Activated CD4-positive, alpha-beta memory T cell treated with anti-CD3 and anti-CD28 coated beads for 36 hours (primary cell): ENCODE measurements at regions not wholly inside any gene's neighbourhood (a gene's known extent, or its start where the extent isn't known, plus 50 kb on each side); places are given as distances from the start of the nearest gene placed in this dataset.

Experiments
- CTCF ChIA-PET: fragments of 350-600 bp; sonication (Branson Sonifier 250); formaldehyde crosslinking; loops from one replicate; lab custom pipeline; 2021; ENCODE audit warnings: antibody characterized with exemption, inconsistent platforms; lab: Charles Lee
- POLR2A ChIA-PET: fragments of 350-600 bp; sonication (Branson Sonifier 250); formaldehyde crosslinking; loops from one replicate; lab custom pipeline; 2021; ENCODE audit warnings: antibody characterized with exemption; lab: Charles Lee
- DNase-seq: peaks from one replicate; pipeline ENCODE4 v3.0.0-alpha.2; 2020
- H3K27ac Mint-ChIP-seq: one replicate; pipeline ENCODE4 v1.8.0; 2021; ENCODE audit warnings: mixed read lengths
- H3K27me3 Mint-ChIP-seq: one replicate; pipeline ENCODE4 v1.8.0; 2021; ENCODE audit warnings: mixed read lengths
- H3K36me3 Mint-ChIP-seq: one replicate; pipeline ENCODE4 v1.8.0; 2021; ENCODE audit warnings: mixed read lengths
- H3K4me1 Mint-ChIP-seq: one replicate; pipeline ENCODE4 v1.8.0; 2021; ENCODE audit warnings: low read depth, mixed read lengths
- H3K4me3 Mint-ChIP-seq: one replicate; pipeline ENCODE4 v1.8.0; 2021; ENCODE audit warnings: mild to moderate bottlenecking, mixed read lengths
- H3K9me3 Mint-ChIP-seq: one replicate; pipeline ENCODE4 v1.8.0; 2021; ENCODE audit warnings: mixed read lengths
- intact Hi-C: fragments of 100-400 bp; cut with micrococcal nuclease; formaldehyde crosslinking; loops from one replicate; pipeline ENCODE4 v1.15.1; 2023

GRCh38 chrX:131356725-131357124 lies 67.6 kb upstream of the IGSF1 start:
- intact Hi-C loops: no loop called here

GRCh38 chrX:131359611-131360010 lies 70.5 kb upstream of the IGSF1 start:
- POLR2A ChIA-PET: no interaction called here
- Mint-ChIP-seq H3K27ac (no peak overlapping the region), H3K27me3 (no peaks in the 10 kb centered on the region), H3K36me3 (no peaks in the 10 kb centered on the region), H3K9me3 (no peaks in the 10 kb centered on the region), H3K4me3 (no peak overlapping the region), H3K4me1 (no peaks in the 10 kb centered on the region)
- DNase-seq: no peak
- intact Hi-C loops: no loop called here
- CTCF ChIA-PET: no interaction called here

More at GRCh38 chrX:131356725-131357124, 67.6 kb upstream of the IGSF1 start:
- H3K4me3 Mint-ChIP-seq: no peak overlapping the region
- POLR2A ChIA-PET: no interaction called here
- DNase-seq: no peak
- no peaks in the 10 kb centered on the region for H3K4me1 Mint-ChIP-seq
- no peak overlapping the region for H3K27ac Mint-ChIP-seq
- H3K9me3 Mint-ChIP-seq: no peaks in the 10 kb centered on the region
- no peaks in the 10 kb centered on the region for H3K36me3 Mint-ChIP-seq
- CTCF ChIA-PET: no interaction called here
- H3K27me3 Mint-ChIP-seq: no peaks in the 10 kb centered on the region

- H3K27ac Mint-ChIP-seq: no peak overlapping the region
- no peaks in the 10 kb centered on the region for H3K36me3 Mint-ChIP-seq
- intact Hi-C loops: no loop called here
- ChIA-PET POLR2A (no interaction called here), CTCF (interaction anchor here (1.1 kb wide), 1 partner anchor 371 kb away, joined by 3 read pairs; no protein-coding TSS in a partner anchor)
- H3K9me3 Mint-ChIP-seq: no peaks in the 10 kb centered on the region
- H3K4me1 Mint-ChIP-seq: no peaks in the 10 kb centered on the region
- H3K27me3 Mint-ChIP-seq: peaks cover 2% of the 10 kb centered on the region
- no peak overlapping the region for H3K4me3 Mint-ChIP-seq
- no peak for DNase-seq
These were observed 76.7 kb upstream of the IGSF1 start for GRCh38 chrX:131365766-131366165.

GRCh38 chrX:131366407-131366806 lies 77.3 kb upstream of the IGSF1 start:
- Mint-ChIP-seq H3K9me3 (no peaks in the 10 kb centered on the region), H3K27me3 (peaks cover 2% of the 10 kb centered on the region), H3K27ac (no peak overlapping the region), H3K4me3 (no peak overlapping the region), H3K4me1 (no peaks in the 10 kb centered on the region), H3K36me3 (no peaks in the 10 kb centered on the region)
- ChIA-PET CTCF (interaction anchor here (1.1 kb wide), 1 partner anchor 372 kb away, joined by 3 read pairs; no protein-coding TSS in a partner anchor), POLR2A (no interaction called here)
- intact Hi-C loops: no loop called here
- DNase-seq: no peak

- ChIA-PET CTCF (no interaction called here), POLR2A (no interaction called here)
- H3K27me3 Mint-ChIP-seq: no peaks in the 10 kb centered on the region
- no peaks in the 10 kb centered on the region for H3K36me3 Mint-ChIP-seq
- H3K4me1 Mint-ChIP-seq: no peaks in the 10 kb centered on the region
- intact Hi-C loops: no loop called here
- H3K9me3 Mint-ChIP-seq: peaks cover 7% of the 10 kb centered on the region
- H3K4me3 Mint-ChIP-seq: no peak overlapping the region
- H3K27ac Mint-ChIP-seq: no peak overlapping the region
- no peak for DNase-seq
These were observed 99.2 kb upstream of the IGSF1 start for GRCh38 chrX:131388293-131388692.

GRCh38 chrX:131392666-131393065 lies 103.6 kb upstream of the IGSF1 start:
- Mint-ChIP-seq H3K36me3 (no peaks in the 10 kb centered on the region), H3K27ac (no peak overlapping the region), H3K4me1 (no peaks in the 10 kb centered on the region), H3K4me3 (no peak overlapping the region), H3K27me3 (peaks cover 2% of the 10 kb centered on the region), H3K9me3 (peaks cover 5% of the 10 kb centered on the region)
- CTCF ChIA-PET: no interaction called here
- no peak for DNase-seq
- POLR2A ChIA-PET: no interaction called here
- intact Hi-C loops: no loop called here

GRCh38 chrX:131393426-131393825 lies 104.3 kb upstream of the IGSF1 start:
- H3K27me3 Mint-ChIP-seq: peaks cover 2% of the 10 kb centered on the region
- ChIA-PET POLR2A (no interaction called here), CTCF (no interaction called here)
- no peaks in the 10 kb centered on the region for H3K4me1 Mint-ChIP-seq
- H3K4me3 Mint-ChIP-seq: no peak overlapping the region
- no peak overlapping the region for H3K27ac Mint-ChIP-seq
- H3K36me3 Mint-ChIP-seq: no peaks in the 10 kb centered on the region
- intact Hi-C loops: no loop called here
- no peak for DNase-seq
- no peaks in the 10 kb centered on the region for H3K9me3 Mint-ChIP-seq

- Mint-ChIP-seq H3K4me1 (no peaks in the 10 kb centered on the region), H3K27me3 (peaks cover 2% of the 10 kb centered on the region), H3K27ac (no peak overlapping the region), H3K4me3 (no peak overlapping the region), H3K36me3 (no peaks in the 10 kb centered on the region), H3K9me3 (no peaks in the 10 kb centered on the region)
- ChIA-PET CTCF (no interaction called here), POLR2A (no interaction called here)
- DNase-seq: no peak
- intact Hi-C loops: no loop called here
These were observed 105.3 kb upstream of the IGSF1 start for GRCh38 chrX:131394384-131394783.

- Mint-ChIP-seq H3K9me3 (no peaks in the 10 kb centered on the region), H3K27ac (no peak overlapping the region), H3K36me3 (no peaks in the 10 kb centered on the region), H3K4me1 (no peaks in the 10 kb centered on the region), H3K27me3 (peaks cover 2% of the 10 kb centered on the region), H3K4me3 (no peak overlapping the region)
- intact Hi-C loops: no loop called here
- POLR2A ChIA-PET: no interaction called here
- DNase-seq: no peak
- CTCF ChIA-PET: no interaction called here
These were observed 108.8 kb upstream of the IGSF1 start for GRCh38 chrX:131397891-131398290.

- Mint-ChIP-seq H3K27me3 (no peaks in the 10 kb centered on the region), H3K9me3 (no peaks in the 10 kb centered on the region), H3K4me1 (no peaks in the 10 kb centered on the region), H3K36me3 (no peaks in the 10 kb centered on the region), H3K27ac (no peak overlapping the region), H3K4me3 (no peak overlapping the region)
- CTCF ChIA-PET: no interaction called here
- POLR2A ChIA-PET: no interaction called here
- DNase-seq: no peak
- intact Hi-C loops: no loop called here
These were observed 110.7 kb upstream of the IGSF1 start for GRCh38 chrX:131399678-131400428.

- Mint-ChIP-seq H3K4me3 (no peak overlapping the region), H3K4me1 (no peaks in the 10 kb centered on the region), H3K27me3 (no peaks in the 10 kb centered on the region), H3K9me3 (no peaks in the 10 kb centered on the region), H3K27ac (no peak overlapping the region), H3K36me3 (no peaks in the 10 kb centered on the region)
- ChIA-PET CTCF (no interaction called here), POLR2A (no interaction called here)
- intact Hi-C loops: no loop called here
- no peak for DNase-seq
These were observed 113.2 kb upstream of the IGSF1 start for GRCh38 chrX:131402124-131402811.

GRCh38 chrX:131405497-131405896 lies 116.4 kb upstream of the IGSF1 start:
- Mint-ChIP-seq H3K27me3 (no peaks in the 10 kb centered on the region), H3K4me3 (no peak overlapping the region), H3K9me3 (no peaks in the 10 kb centered on the region), H3K4me1 (no peaks in the 10 kb centered on the region), H3K36me3 (no peaks in the 10 kb centered on the region), H3K27ac (no peak overlapping the region)
- intact Hi-C loops: no loop called here
- POLR2A ChIA-PET: no interaction called here
- CTCF ChIA-PET: no interaction called here
- DNase-seq: no peak

GRCh38 chrX:131424895-131425294 lies 119.0 kb upstream of the OR13H1 start:
- H3K9me3 Mint-ChIP-seq: peaks cover 2% of the 10 kb centered on the region
- no peak overlapping the region for H3K4me3 Mint-ChIP-seq
- intact Hi-C loops: no loop called here
- ChIA-PET POLR2A (no interaction called here), CTCF (no interaction called here)
- no peaks in the 10 kb centered on the region for H3K36me3 Mint-ChIP-seq
- H3K4me1 Mint-ChIP-seq: no peaks in the 10 kb centered on the region
- DNase-seq: no peak
- H3K27me3 Mint-ChIP-seq: no peaks in the 10 kb centered on the region
- H3K27ac Mint-ChIP-seq: no peak overlapping the region
